ENCODE measurements at regions not wholly inside any gene's neighbourhood (a gene's known extent, or its start where the extent isn't known, plus 50 kb on each side); places are given as distances from the start of the nearest gene placed in this dataset.
"Not testable (repeated sequence)": the region's sequence is repeated elsewhere in the genome, so short reads cannot be mapped to it uniquely, and the experiment has no call there.

- intact Hi-C loops (cut with micrococcal nuclease) = no loop called here
Observed at GRCh38 chr1:228846952-228847351, 111.7 kb downstream of the RHOU start.

GRCh38 chr1:228847451-228847850 is 112.2 kb downstream of the RHOU start:
- intact Hi-C loops (cut with micrococcal nuclease) = not testable (repeated sequence)

- intact Hi-C loops (cut with micrococcal nuclease) = no loop called here
Observed at GRCh38 chr1:228848406-228848805, 113.1 kb downstream of the RHOU start.

- intact Hi-C loops (cut with micrococcal nuclease) = no loop called here
Observed at GRCh38 chr1:228849011-228849541, 113.8 kb downstream of the RHOU start.

GRCh38 chr1:228850141-228851100 is 115.1 kb downstream of the RHOU start:
- intact Hi-C loops (cut with micrococcal nuclease) = no loop called here

- intact Hi-C loops (cut with micrococcal nuclease) = no loop called here
Observed at GRCh38 chr1:228851193-228851592, 115.9 kb downstream of the RHOU start.

- intact Hi-C loops (cut with micrococcal nuclease) = no loop called here
Observed at GRCh38 chr1:228851618-228852017, 116.3 kb downstream of the RHOU start.

GRCh38 chr1:228852024-228852423 is 116.7 kb downstream of the RHOU start:
- intact Hi-C loops (cut with micrococcal nuclease) = no loop called here

GRCh38 chr1:228852511-228853088 is 117.3 kb downstream of the RHOU start:
- intact Hi-C loops (cut with micrococcal nuclease) = no loop called here

- intact Hi-C loops (cut with micrococcal nuclease) = no loop called here
Observed at GRCh38 chr1:228853191-228853590, 117.9 kb downstream of the RHOU start.

GRCh38 chr1:228853637-228854036 is 118.4 kb downstream of the RHOU start:
- intact Hi-C loops (cut with micrococcal nuclease) = no loop called here

GRCh38 chr1:228854907-228855306 is 119.6 kb downstream of the RHOU start:
- intact Hi-C loops (cut with micrococcal nuclease) = no loop called here

- intact Hi-C loops (cut with micrococcal nuclease) = no loop called here
Observed at GRCh38 chr1:228857611-228858010, 122.3 kb downstream of the RHOU start.

- intact Hi-C loops (cut with micrococcal nuclease) = loop anchor here (1.0 to 5.0 kb wide), 4 partner anchors 66 to 366 kb away; partner anchors contain the start of gene RHOU
Observed at GRCh38 chr1:228860911-228861831, 125.9 kb downstream of the RHOU start.

- intact Hi-C loops (cut with micrococcal nuclease) = loop anchor here (1.0 to 5.0 kb wide), 4 partner anchors 67 to 365 kb away; partner anchors contain the start of gene RHOU
Observed at GRCh38 chr1:228861832-228862180, 126.5 kb downstream of the RHOU start.

- intact Hi-C loops (cut with micrococcal nuclease) = loop anchor here (5.0 kb wide), 2 partner anchors 126 to 364 kb away; partner anchors contain the start of gene RHOU
Observed at GRCh38 chr1:228862542-228863505, 127.5 kb downstream of the RHOU start.

- intact Hi-C loops (cut with micrococcal nuclease) = loop anchor here (5.0 kb wide), 2 partner anchors 126 to 364 kb away; partner anchors contain the start of gene RHOU
Observed at GRCh38 chr1:228863776-228864175, 128.5 kb downstream of the RHOU start.

GRCh38 chr1:228865627-228866330 is 130.5 kb downstream of the RHOU start:
- intact Hi-C loops (cut with micrococcal nuclease) = no loop called here

GRCh38 chr1:228866468-228866867 is 131.2 kb downstream of the RHOU start:
- intact Hi-C loops (cut with micrococcal nuclease) = no loop called here
